ENCODE measurements at regions not wholly inside any gene's neighbourhood (a gene's known extent, or its start where the extent isn't known, plus 50 kb on each side); places are given as distances from the start of the nearest gene placed in this dataset.

DNA sequence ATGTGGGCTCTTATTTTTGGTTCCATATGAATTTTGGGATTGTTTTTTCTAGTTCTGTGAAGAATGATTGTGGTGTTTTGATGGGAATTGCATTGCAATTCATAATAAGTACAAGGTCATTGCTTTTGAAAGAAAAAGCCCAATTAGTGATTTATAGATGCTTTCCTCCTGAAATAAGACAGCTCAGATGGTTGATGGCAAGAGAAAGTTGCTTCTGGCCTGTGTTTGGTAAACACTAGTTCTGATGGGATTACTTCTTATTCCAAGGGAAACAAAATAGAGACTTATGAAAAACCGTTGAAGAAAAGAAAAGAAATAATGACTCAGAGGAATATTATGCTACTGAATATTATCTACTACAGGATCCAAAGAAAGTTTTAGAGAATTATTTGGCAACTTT is 144.9 kb downstream of the SPANXA1 start:
- TF ChIP-seq, protein P1, sequence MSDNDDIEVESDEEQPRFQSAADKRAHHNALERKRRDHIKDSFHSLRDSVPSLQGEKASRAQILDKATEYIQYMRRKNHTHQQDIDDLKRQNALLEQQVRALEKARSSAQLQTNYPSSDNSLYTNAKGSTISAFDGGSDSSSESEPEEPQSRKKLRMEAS (IDR thresholded peaks at IDR 0.05), result no peak
- TF ChIP-seq RAD21 (IDR thresholded peaks at IDR 0.05; ENCODE audit: low read depth), result no peak
